ENCODE measurements at regions not wholly inside any gene's neighbourhood (a gene's known extent, or its start where the extent isn't known, plus 50 kb on each side); places are given as distances from the start of the nearest gene placed in this dataset.

DNA sequence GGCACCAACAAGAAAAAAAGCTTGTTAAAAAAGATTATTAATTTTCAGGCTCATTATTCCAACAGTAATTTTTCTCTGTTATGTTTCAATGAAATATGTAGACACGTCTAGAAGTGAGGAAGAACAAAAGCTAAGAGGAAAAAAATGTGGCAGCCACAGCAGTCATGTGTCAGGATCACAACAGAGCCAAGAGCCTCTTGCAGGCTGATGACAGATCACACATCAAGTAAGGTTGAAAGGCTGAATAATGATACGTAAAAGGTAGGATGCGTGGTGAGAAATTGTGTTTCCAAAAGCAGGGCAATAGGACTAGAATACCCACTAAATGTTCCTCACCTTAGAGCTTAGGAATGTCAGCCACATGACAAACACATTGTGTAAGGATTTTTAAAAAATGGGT, 124.8 kb downstream of the HTR1A start:
- ChIA-PET POLR2A (no interaction called here), CTCF (no interaction called here)
- TF ChIP-seq ZNF263 (CRISPR knock-in tag; IDR thresholded peaks at IDR 0.05; ENCODE audit: low read depth) (no peak), SOX15 (CRISPR knock-in tag; IDR thresholded peaks at IDR 0.05) (no peak), ZNF138 (CRISPR knock-in tag; conservative IDR thresholded peaks at IDR 0.05) (no peak), ZNF671 (CRISPR knock-in tag; IDR thresholded peaks at IDR 0.05) (no peak), MXD4 (CRISPR knock-in tag; IDR thresholded peaks at IDR 0.05; ENCODE audit: borderline replicate concordance) (no peak), CBFB (CRISPR knock-in tag; IDR thresholded peaks at IDR 0.05; ENCODE audit: low read depth) (no peak), ATF1 (CRISPR knock-in tag; IDR thresholded peaks at IDR 0.05) (no peak), NFATC4 (CRISPR knock-in tag; IDR thresholded peaks at IDR 0.05) (no peak), OVOL2 (CRISPR knock-in tag; IDR thresholded peaks at IDR 0.05; ENCODE audit: borderline replicate concordance) (no peak)
- TF ChIP-seq, protein P1, sequence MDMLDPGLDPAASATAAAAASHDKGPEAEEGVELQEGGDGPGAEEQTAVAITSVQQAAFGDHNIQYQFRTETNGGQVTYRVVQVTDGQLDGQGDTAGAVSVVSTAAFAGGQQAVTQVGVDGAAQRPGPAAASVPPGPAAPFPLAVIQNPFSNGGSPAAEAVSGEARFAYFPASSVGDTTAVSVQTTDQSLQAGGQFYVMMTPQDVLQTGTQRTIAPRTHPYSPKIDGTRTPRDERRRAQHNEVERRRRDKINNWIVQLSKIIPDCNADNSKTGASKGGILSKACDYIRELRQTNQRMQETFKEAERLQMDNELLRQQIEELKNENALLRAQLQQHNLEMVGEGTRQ (CRISPR knock-in tag; IDR thresholded peaks at IDR 0.05): no peak
- TF ChIP-seq, protein P2, sequence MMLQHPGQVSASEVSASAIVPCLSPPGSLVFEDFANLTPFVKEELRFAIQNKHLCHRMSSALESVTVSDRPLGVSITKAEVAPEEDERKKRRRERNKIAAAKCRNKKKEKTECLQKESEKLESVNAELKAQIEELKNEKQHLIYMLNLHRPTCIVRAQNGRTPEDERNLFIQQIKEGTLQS (CRISPR knock-in tag; conservative IDR thresholded peaks at IDR 0.05): no peak
- TF ChIP-seq, protein P3, sequence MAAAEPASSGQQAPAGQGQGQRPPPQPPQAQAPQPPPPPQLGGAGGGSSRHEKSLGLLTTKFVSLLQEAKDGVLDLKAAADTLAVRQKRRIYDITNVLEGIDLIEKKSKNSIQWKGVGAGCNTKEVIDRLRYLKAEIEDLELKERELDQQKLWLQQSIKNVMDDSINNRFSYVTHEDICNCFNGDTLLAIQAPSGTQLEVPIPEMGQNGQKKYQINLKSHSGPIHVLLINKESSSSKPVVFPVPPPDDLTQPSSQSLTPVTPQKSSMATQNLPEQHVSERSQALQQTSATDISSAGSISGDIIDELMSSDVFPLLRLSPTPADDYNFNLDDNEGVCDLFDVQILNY (CRISPR knock-in tag; IDR thresholded peaks at IDR 0.05): no peak
- TF ChIP-seq, protein P4, sequence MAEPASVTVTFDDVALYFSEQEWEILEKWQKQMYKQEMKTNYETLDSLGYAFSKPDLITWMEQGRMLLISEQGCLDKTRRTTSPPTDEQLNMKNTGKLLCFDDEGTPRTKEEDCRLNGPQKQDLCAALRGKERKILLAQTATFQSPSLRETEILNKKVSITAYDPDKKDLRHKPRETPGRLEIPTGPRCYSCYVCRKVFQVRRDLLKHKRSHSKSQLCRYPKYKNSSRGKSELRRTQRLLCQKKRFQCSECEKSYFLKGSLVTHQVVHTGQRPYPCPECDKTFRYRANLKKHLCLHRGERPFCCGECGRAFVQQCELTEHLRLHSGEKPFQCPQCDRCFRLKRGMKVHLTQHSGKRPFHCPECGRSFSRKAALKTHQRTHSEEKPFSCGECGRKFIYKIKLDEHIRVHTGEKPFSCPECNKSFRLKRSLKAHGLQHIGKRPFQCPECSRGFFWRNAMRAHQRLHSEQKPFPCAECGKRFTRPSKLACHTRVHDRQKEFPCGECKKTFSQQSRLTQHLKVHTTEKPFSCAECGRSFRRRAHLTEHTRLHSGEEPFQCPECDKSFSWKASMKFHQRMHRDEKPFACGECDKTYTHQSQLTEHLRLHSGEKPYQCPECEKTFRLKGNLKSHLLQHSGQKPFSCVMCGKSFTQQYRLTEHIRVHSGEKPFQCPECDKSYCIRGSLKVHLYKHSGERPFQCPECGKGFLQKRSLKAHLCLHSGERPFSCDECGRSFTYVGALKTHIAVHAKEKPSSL (CRISPR knock-in tag; conservative IDR thresholded peaks at IDR 0.05): no peak
- TF ChIP-seq, protein P5, sequence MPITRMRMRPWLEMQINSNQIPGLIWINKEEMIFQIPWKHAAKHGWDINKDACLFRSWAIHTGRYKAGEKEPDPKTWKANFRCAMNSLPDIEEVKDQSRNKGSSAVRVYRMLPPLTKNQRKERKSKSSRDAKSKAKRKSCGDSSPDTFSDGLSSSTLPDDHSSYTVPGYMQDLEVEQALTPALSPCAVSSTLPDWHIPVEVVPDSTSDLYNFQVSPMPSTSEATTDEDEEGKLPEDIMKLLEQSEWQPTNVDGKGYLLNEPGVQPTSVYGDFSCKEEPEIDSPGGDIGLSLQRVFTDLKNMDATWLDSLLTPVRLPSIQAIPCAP (CRISPR knock-in tag; IDR thresholded peaks at IDR 0.05): no peak
- TF ChIP-seq, protein P6, sequence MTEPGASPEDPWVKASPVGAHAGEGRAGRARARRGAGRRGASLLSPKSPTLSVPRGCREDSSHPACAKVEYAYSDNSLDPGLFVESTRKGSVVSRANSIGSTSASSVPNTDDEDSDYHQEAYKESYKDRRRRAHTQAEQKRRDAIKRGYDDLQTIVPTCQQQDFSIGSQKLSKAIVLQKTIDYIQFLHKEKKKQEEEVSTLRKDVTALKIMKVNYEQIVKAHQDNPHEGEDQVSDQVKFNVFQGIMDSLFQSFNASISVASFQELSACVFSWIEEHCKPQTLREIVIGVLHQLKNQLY (CRISPR knock-in tag; IDR thresholded peaks at IDR 0.05): no peak
- TF ChIP-seq, protein P7, sequence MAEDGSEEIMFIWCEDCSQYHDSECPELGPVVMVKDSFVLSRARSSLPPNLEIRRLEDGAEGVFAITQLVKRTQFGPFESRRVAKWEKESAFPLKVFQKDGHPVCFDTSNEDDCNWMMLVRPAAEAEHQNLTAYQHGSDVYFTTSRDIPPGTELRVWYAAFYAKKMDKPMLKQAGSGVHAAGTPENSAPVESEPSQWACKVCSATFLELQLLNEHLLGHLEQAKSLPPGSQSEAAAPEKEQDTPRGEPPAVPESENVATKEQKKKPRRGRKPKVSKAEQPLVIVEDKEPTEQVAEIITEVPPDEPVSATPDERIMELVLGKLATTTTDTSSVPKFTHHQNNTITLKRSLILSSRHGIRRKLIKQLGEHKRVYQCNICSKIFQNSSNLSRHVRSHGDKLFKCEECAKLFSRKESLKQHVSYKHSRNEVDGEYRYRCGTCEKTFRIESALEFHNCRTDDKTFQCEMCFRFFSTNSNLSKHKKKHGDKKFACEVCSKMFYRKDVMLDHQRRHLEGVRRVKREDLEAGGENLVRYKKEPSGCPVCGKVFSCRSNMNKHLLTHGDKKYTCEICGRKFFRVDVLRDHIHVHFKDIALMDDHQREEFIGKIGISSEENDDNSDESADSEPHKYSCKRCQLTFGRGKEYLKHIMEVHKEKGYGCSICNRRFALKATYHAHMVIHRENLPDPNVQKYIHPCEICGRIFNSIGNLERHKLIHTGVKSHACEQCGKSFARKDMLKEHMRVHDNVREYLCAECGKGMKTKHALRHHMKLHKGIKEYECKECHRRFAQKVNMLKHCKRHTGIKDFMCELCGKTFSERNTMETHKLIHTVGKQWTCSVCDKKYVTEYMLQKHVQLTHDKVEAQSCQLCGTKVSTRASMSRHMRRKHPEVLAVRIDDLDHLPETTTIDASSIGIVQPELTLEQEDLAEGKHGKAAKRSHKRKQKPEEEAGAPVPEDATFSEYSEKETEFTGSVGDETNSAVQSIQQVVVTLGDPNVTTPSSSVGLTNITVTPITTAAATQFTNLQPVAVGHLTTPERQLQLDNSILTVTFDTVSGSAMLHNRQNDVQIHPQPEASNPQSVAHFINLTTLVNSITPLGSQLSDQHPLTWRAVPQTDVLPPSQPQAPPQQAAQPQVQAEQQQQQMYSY (CRISPR knock-in tag; IDR thresholded peaks at IDR 0.05): no peak
- TF ChIP-seq, protein P8, sequence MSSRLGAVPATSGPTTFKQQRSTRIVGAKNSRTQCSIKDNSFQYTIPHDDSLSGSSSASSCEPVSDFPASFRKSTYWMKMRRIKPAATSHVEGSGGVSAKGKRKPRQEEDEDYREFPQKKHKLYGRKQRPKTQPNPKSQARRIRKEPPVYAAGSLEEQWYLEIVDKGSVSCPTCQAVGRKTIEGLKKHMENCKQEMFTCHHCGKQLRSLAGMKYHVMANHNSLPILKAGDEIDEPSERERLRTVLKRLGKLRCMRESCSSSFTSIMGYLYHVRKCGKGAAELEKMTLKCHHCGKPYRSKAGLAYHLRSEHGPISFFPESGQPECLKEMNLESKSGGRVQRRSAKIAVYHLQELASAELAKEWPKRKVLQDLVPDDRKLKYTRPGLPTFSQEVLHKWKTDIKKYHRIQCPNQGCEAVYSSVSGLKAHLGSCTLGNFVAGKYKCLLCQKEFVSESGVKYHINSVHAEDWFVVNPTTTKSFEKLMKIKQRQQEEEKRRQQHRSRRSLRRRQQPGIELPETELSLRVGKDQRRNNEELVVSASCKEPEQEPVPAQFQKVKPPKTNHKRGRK (CRISPR knock-in tag; IDR thresholded peaks at IDR 0.05; ENCODE audit: borderline replicate concordance): no peak
- Mint-ChIP-seq H3K4me3 (no peak overlapping the region), H3K27me3 (ENCODE audit: low read depth) (no peaks in the 10 kb centered on the region), H3K36me3 (no peaks in the 10 kb centered on the region), H3K4me1 (no peaks in the 10 kb centered on the region), H3K9me3 (no peaks in the 10 kb centered on the region), H3K27ac (no peak overlapping the region)
- ATAC-seq (no peak), DNase-seq (ENCODE audit: low spot score) (no peak)
